Activated CD8-positive, alpha-beta T cell treated with anti-CD3 and anti-CD28 coated beads for 36 hours (primary cell): ENCODE measurements at regions not wholly inside any gene's neighbourhood (a gene's known extent, or its start where the extent isn't known, plus 50 kb on each side); places are given as distances from the start of the nearest gene placed in this dataset.

Source experiments
- ATAC-seq: fragments of 200-7000 bp; cut with Tn5 transposase; one replicate; pipeline ENCODE4 v1.10.0; 2021; ENCODE audit warnings: mild to moderate bottlenecking, moderate library complexity
- CTCF ChIA-PET: fragments of 350-600 bp; sonication (Branson Sonifier 250); formaldehyde crosslinking; loops from one replicate; lab custom pipeline; 2021; ENCODE audit warnings: antibody characterized with exemption; lab: Charles Lee
- POLR2A ChIA-PET: fragments of 350-600 bp; sonication (Branson Sonifier 250); formaldehyde crosslinking; loops from one replicate; lab custom pipeline; 2021; ENCODE audit warnings: antibody characterized with exemption; lab: Charles Lee
- DNase-seq: peaks from one replicate; pipeline ENCODE4 v3.0.0-alpha.2; 2020
- H3K27ac Mint-ChIP-seq: one replicate; pipeline ENCODE4 v1.8.0; 2021; ENCODE audit warnings: mild to moderate bottlenecking, mixed read lengths
- H3K27me3 Mint-ChIP-seq: one replicate; pipeline ENCODE4 v1.8.0; 2021; ENCODE audit warnings: mixed read lengths
- H3K36me3 Mint-ChIP-seq: one replicate; pipeline ENCODE4 v1.8.0; 2021; ENCODE audit warnings: low read depth, mixed read lengths
- H3K4me1 Mint-ChIP-seq: one replicate; pipeline ENCODE4 v1.8.0; 2021; ENCODE audit warnings: low read depth, mixed read lengths
- H3K4me3 Mint-ChIP-seq: one replicate; pipeline ENCODE4 v1.8.0; 2021; ENCODE audit warnings: mild to moderate bottlenecking, moderate library complexity, mixed read lengths
- H3K9me3 Mint-ChIP-seq: one replicate; pipeline ENCODE4 v1.8.0; 2021; ENCODE audit warnings: mixed read lengths
- CTCF ChIP-seq: fragments of 200-600 bp; IDR thresholded peaks from one replicate; pipeline ENCODE4 v1.8.0; 2022; ENCODE audit warnings: antibody characterized with exemption, mild to moderate bottlenecking
- intact Hi-C: fragments of 100-400 bp; cut with micrococcal nuclease; formaldehyde crosslinking; loops from one replicate; pipeline ENCODE4 v1.10.0; 2022

GRCh38 chr4:29259556-29259955 lies 1460.6 kb upstream of the PCDH7 start:
- ChIA-PET POLR2A (no interaction called here), CTCF (no interaction called here)
- Mint-ChIP-seq H3K36me3 (no peaks in the 10 kb centered on the region), H3K4me1 (no peaks in the 10 kb centered on the region), H3K9me3 (peaks cover 14% of the 10 kb centered on the region), H3K27ac (no peak overlapping the region), H3K4me3 (no peak overlapping the region), H3K27me3 (no peaks in the 10 kb centered on the region)
- no peak for TF ChIP-seq CTCF
- no peak for DNase-seq
- no peak for ATAC-seq
- intact Hi-C loops = loop anchor here (5.0 kb wide), 1 partner anchor 378 kb away; no protein-coding TSS in a partner anchor

- H3K27ac Mint-ChIP-seq = no peak overlapping the region
- CTCF ChIA-PET = no interaction called here
- H3K27me3 Mint-ChIP-seq = no peaks in the 10 kb centered on the region
- no peaks in the 10 kb centered on the region for H3K4me1 Mint-ChIP-seq
- DNase-seq (no peak), ATAC-seq (no peak)
- no peak overlapping the region for H3K4me3 Mint-ChIP-seq
- TF ChIP-seq CTCF = no peak
- peaks cover 5% of the 10 kb centered on the region for H3K9me3 Mint-ChIP-seq
- H3K36me3 Mint-ChIP-seq = no peaks in the 10 kb centered on the region
- intact Hi-C loops = no loop called here
- POLR2A ChIA-PET = no interaction called here
These were observed 1457.2 kb upstream of the PCDH7 start for GRCh38 chr4:29262986-29263385.

- ATAC-seq (no peak), DNase-seq (no peak)
- POLR2A ChIA-PET = no interaction called here
- H3K27ac Mint-ChIP-seq = no peak overlapping the region
- TF ChIP-seq CTCF = no peak
- no peak overlapping the region for H3K4me3 Mint-ChIP-seq
- CTCF ChIA-PET = no interaction called here
- no peaks in the 10 kb centered on the region for H3K4me1 Mint-ChIP-seq
- no peaks in the 10 kb centered on the region for H3K27me3 Mint-ChIP-seq
- H3K36me3 Mint-ChIP-seq = no peaks in the 10 kb centered on the region
- intact Hi-C loops = no loop called here
- H3K9me3 Mint-ChIP-seq = peaks cover 17% of the 10 kb centered on the region
These were observed 1444.0 kb upstream of the PCDH7 start for GRCh38 chr4:29276150-29276549.

- H3K4me3 Mint-ChIP-seq = no peak overlapping the region
- no peaks in the 10 kb centered on the region for H3K36me3 Mint-ChIP-seq
- H3K27me3 Mint-ChIP-seq = no peaks in the 10 kb centered on the region
- peaks cover 14% of the 10 kb centered on the region for H3K9me3 Mint-ChIP-seq
- POLR2A ChIA-PET = no interaction called here
- CTCF ChIA-PET = no interaction called here
- ATAC-seq (no peak), DNase-seq (no peak)
- intact Hi-C loops = no loop called here
- H3K4me1 Mint-ChIP-seq = no peaks in the 10 kb centered on the region
- TF ChIP-seq CTCF = no peak
- no peak overlapping the region for H3K27ac Mint-ChIP-seq
These were observed 1442.8 kb upstream of the PCDH7 start for GRCh38 chr4:29277381-29277780.

GRCh38 chr4:29278585-29278984 lies 1441.6 kb upstream of the PCDH7 start:
- ChIA-PET CTCF (no interaction called here), POLR2A (no interaction called here)
- Mint-ChIP-seq H3K4me1 (no peaks in the 10 kb centered on the region), H3K9me3 (peaks cover 17% of the 10 kb centered on the region), H3K4me3 (no peak overlapping the region), H3K36me3 (no peaks in the 10 kb centered on the region), H3K27me3 (no peaks in the 10 kb centered on the region), H3K27ac (no peak overlapping the region)
- ATAC-seq (no peak), DNase-seq (no peak)
- intact Hi-C loops = no loop called here
- no peak for TF ChIP-seq CTCF
